Mononuclear cell (primary cell): ENCODE measurements at regions not wholly inside any gene's neighbourhood (a gene's known extent, or its start where the extent isn't known, plus 50 kb on each side); places are given as distances from the start of the nearest gene placed in this dataset.

Experiments used
- H3K27me3 ChIP-seq: 2 replicates; pipeline ENCODE4 v1.6.0; 2011; ENCODE audit warnings: low read length, control low read depth; ENCODE audit not compliant: insufficient read depth
- H3K4me1 ChIP-seq: 2 replicates; pipeline ENCODE4 v1.5.1; 2011; ENCODE audit warnings: mild to moderate bottlenecking, low read length, control low read depth; ENCODE audit not compliant: insufficient read depth
- H3K4me3 ChIP-seq: 2 replicates; pipeline ENCODE4 v1.5.1; 2011; ENCODE audit warnings: mild to moderate bottlenecking, low read length, moderate library complexity
- H3K9me3 ChIP-seq: 2 replicates; pipeline ENCODE4 v1.5.1; 2011; ENCODE audit warnings: low read depth, mild to moderate bottlenecking, control low read depth, low read length

DNA sequence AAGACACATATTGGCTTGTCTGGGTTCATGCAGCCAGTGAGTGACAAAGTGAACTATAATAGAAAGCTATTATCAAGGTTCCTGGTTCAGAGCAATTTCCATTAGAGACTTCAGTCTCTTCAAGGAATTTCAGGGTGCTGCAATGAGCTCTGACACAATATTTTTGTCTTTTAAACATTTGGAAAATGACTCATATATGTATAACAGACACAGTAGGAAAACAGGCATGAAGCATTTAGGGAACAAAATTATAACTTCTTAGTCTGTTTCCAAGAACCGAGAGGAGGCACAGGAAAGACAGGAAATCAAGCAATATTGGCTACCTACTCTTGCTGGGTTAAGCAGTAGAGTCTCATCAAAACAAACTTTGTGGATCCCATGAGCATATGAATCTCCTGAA lies 170.4 kb downstream of the PTPRC start:
- H3K4me3 ChIP-seq = no peak overlapping the region

DNA sequence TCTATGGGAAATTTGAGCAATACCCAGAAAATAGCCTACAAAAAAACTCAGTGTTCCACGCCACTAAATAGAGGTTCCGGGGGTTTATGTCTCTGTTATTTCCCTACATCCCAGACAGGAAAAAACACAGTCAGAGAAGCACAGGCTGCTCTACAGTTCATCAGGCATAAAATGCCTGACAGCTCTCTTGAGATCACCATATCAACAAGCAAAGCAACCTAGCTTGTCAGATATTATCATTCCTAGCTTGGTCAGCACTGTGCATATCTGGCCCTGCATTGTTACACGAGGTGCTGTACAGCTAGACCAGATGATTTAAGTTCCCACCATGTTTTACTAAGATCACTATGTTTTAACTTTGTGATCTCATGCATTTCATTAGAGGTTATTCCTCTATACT lies 172.6 kb downstream of the PTPRC start:
- no peak overlapping the region for H3K4me3 ChIP-seq
- no peaks in the 10 kb centered on the region for H3K27me3 ChIP-seq
- H3K9me3 ChIP-seq = peaks cover 20% of the 10 kb centered on the region
- no peaks in the 10 kb centered on the region for H3K4me1 ChIP-seq

More for the DNA sequence above, 170.4 kb downstream of the PTPRC start:
- H3K27me3 ChIP-seq = no peaks in the 10 kb centered on the region
- peaks cover 11% of the 10 kb centered on the region for H3K9me3 ChIP-seq
- H3K4me1 ChIP-seq = no peaks in the 10 kb centered on the region

DNA sequence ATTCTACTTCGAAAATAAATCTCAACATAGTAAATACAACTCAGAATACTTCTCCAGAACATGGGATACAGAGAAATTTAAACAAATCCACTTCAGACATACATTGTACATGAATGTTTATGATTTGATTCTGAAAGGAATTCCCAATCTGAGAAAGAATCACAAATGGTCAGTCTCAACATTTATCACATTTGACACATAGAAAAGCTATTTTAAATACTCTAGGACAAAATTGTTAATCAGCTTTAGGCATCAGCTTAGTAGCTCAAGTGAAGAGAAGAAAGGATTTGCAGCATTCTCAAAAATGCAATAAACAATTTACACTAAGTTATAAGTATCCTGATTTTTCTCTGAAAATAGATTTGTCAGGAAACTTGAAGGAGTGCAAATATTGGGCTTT lies 184.8 kb downstream of the PTPRC start:
- Histone ChIP-seq H3K27me3 (no peaks in the 10 kb centered on the region), H3K9me3 (no peaks in the 10 kb centered on the region), H3K4me1 (no peaks in the 10 kb centered on the region)

GRCh38 chr1:198825254-198825653 lies 186.4 kb downstream of the PTPRC start:
- Histone ChIP-seq H3K4me3 (no peak overlapping the region), H3K27me3 (no peaks in the 10 kb centered on the region), H3K9me3 (no peaks in the 10 kb centered on the region), H3K4me1 (no peaks in the 10 kb centered on the region)

More for the DNA sequence above, 184.8 kb downstream of the PTPRC start:
- no peak overlapping the region for H3K4me3 ChIP-seq

GRCh38 chr1:198829356-198829755 lies 190.5 kb downstream of the PTPRC start:
- no peak overlapping the region for H3K4me3 ChIP-seq
- no peaks in the 10 kb centered on the region for H3K4me1 ChIP-seq
- no peaks in the 10 kb centered on the region for H3K9me3 ChIP-seq
- H3K27me3 ChIP-seq = no peaks in the 10 kb centered on the region

GRCh38 chr1:198829944-198830343 lies 191.1 kb downstream of the PTPRC start:
- Histone ChIP-seq H3K27me3 (no peaks in the 10 kb centered on the region), H3K4me3 (no peak overlapping the region), H3K9me3 (no peaks in the 10 kb centered on the region), H3K4me1 (no peaks in the 10 kb centered on the region)

GRCh38 chr1:198830412-198830811 lies 191.6 kb downstream of the PTPRC start:
- H3K4me1 ChIP-seq = no peaks in the 10 kb centered on the region
- no peaks in the 10 kb centered on the region for H3K27me3 ChIP-seq
- H3K4me3 ChIP-seq = no peak overlapping the region

DNA sequence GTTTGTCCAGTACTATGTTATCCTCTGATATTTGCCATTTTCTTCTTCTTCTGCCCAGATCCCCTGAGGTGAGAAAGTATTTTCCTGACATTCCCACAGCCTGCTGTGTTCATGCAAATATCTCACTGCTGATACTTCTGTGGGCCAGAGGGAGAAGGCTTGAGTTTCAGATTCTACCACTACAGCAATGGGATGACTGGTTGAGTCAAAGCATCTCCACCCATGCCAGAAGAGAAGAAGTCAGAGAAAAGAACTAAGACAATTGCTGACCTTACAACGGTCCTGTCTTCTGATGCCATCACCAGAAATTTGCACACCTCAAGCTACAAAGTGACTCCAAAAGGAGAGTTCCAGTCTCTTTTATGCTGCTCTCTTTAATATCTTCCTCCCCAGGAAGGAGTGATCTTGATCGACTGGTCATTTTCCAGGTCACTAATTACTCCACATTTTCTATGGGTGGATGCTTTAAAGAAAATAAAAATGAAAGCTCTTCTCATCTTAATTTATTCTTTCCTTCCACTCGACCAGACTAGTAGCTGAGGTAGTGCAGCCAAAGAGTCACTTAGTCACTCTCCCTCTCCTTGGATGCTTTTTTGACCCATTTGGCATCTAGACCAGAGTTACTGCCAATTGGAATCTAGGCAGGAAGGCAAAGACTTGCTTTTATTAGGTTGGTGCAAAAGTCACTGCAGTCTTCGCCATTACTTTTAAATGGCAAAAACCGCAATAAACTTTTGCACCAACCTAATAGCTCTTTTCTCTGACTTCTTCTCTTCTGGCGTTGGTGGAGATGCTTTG lies 195.1 kb downstream of the PTPRC start:
- Histone ChIP-seq H3K9me3 (no peaks in the 10 kb centered on the region), H3K4me3 (no peak overlapping the region), H3K4me1 (no peaks in the 10 kb centered on the region), H3K27me3 (no peaks in the 10 kb centered on the region)

More at GRCh38 chr1:198830412-198830811, 191.6 kb downstream of the PTPRC start:
- no peaks in the 10 kb centered on the region for H3K9me3 ChIP-seq

GRCh38 chr1:198837278-198838021 lies 198.6 kb downstream of the PTPRC start:
- no peak overlapping the region for H3K4me3 ChIP-seq
- no peaks in the 10 kb centered on the region for H3K4me1 ChIP-seq
- no peaks in the 10 kb centered on the region for H3K27me3 ChIP-seq
- no peaks in the 10 kb centered on the region for H3K9me3 ChIP-seq

- no peak overlapping the region for H3K4me3 ChIP-seq
- H3K4me1 ChIP-seq = no peaks in the 10 kb centered on the region
- H3K9me3 ChIP-seq = no peaks in the 10 kb centered on the region
- H3K27me3 ChIP-seq = no peaks in the 10 kb centered on the region
Observed at GRCh38 chr1:198838022-198838342, 199.1 kb downstream of the PTPRC start.

DNA sequence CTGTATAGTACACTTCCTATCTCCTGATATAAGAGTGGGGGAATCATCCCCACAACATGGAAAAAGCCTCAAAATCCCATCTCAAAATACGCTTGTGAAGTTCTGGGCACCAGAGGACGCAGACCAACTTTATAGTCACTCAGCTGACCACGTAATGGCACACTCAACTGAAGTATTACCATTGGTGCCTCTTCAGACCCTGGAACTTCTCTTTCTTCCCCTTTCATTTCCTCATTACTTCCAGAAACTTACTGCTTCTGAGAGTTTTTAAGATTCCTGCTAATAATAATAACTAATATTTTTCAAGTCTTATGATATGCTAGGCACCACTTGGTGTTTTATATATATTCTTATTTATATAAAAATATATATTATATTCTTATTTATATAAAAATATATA lies 202.6 kb downstream of the PTPRC start:
- no peaks in the 10 kb centered on the region for H3K27me3 ChIP-seq
- no peak overlapping the region for H3K4me3 ChIP-seq
- H3K4me1 ChIP-seq = no peaks in the 10 kb centered on the region
- H3K9me3 ChIP-seq = no peaks in the 10 kb centered on the region

DNA sequence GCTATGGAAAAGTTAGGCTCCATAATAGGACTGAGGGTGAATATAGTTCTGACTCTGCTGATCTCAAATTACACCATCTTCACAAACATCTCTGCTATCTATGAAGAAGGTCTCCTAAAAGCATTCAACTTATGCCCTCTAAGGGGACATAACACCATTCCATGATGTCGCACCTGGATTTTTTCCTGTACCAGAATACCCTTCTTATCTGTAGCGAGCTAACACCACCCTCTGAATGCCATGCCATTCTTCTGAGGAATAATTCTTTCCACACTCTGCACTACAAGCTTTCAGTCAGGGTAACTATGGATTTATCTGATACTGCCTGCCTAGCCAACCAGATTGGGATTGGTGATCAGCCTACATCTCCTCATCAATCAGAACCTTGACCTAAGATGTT lies 203.8 kb downstream of the PTPRC start:
- no peaks in the 10 kb centered on the region for H3K4me1 ChIP-seq
- no peak overlapping the region for H3K4me3 ChIP-seq
- no peaks in the 10 kb centered on the region for H3K9me3 ChIP-seq
- no peaks in the 10 kb centered on the region for H3K27me3 ChIP-seq

- Histone ChIP-seq H3K9me3 (no peaks in the 10 kb centered on the region), H3K4me1 (no peaks in the 10 kb centered on the region), H3K27me3 (no peaks in the 10 kb centered on the region), H3K4me3 (no peak overlapping the region)
Observed at GRCh38 chr1:198845271-198845670, 206.4 kb downstream of the PTPRC start.

DNA sequence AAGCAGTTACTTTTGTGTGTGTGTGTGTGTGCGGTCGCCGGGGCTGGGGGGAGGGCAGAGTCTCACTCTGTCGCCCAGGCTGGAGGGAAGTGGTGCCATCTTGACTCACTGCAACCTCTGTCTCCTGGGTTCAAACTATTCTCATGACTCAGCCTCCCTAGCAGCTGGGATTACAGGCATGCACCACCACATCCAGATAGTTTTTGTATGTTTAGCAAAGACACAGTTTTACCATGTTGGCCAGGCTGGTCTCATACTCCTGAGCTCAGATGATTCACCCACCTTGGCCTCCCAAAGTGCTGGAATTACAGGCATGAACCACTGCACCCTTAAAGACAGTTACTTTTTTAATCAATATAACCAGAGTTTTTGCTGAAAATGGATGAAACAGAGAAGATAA lies 207.0 kb downstream of the PTPRC start:
- Histone ChIP-seq H3K4me3 (no peak overlapping the region), H3K9me3 (no peaks in the 10 kb centered on the region), H3K4me1 (no peaks in the 10 kb centered on the region), H3K27me3 (no peaks in the 10 kb centered on the region)

GRCh38 chr1:198846556-198846955 lies 207.7 kb downstream of the PTPRC start:
- Histone ChIP-seq H3K27me3 (no peaks in the 10 kb centered on the region), H3K9me3 (no peaks in the 10 kb centered on the region), H3K4me3 (no peak overlapping the region), H3K4me1 (no peaks in the 10 kb centered on the region)

DNA sequence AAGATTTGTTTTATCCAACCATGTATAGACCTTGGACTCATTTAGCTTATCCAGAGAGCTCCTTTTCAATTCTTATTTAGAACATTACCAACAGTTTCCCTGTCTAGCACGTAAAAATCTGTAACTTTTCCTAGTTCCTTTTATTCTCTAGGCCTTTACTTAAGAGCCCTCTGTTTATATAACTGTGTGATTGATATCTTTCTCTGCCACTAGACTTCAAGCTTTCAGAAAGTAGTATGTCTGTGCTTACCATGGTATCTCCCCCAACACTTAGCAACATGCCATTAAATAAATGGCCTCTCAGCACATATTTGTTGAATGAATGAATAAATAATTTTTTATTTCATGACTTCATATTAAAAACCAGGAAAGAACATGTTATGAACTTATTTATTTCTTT lies 209.4 kb downstream of the PTPRC start:
- Histone ChIP-seq H3K9me3 (no peaks in the 10 kb centered on the region), H3K27me3 (no peaks in the 10 kb centered on the region), H3K4me1 (no peaks in the 10 kb centered on the region)

More for the DNA sequence above, 209.4 kb downstream of the PTPRC start:
- no peak overlapping the region for H3K4me3 ChIP-seq
